Hepatocyte (in vitro differentiated cells): ENCODE measurements at regions not wholly inside any gene's neighbourhood (a gene's known extent, or its start where the extent isn't known, plus 50 kb on each side); places are given as distances from the start of the nearest gene placed in this dataset.
A peak's percentile ranks its signal among the peaks of the same experiment; 100 is the strongest.

Experiments used
- DNase-seq: peaks from one replicate; pipeline ENCODE4 v3.0.0-alpha.2; 2016; ENCODE audit warnings: low spot score
- H2AFZ ChIP-seq: fragments of 200-600 bp; sonication (generic); 2 replicates; pipeline ENCODE4 v1.6.0; 2016; ENCODE audit warnings: antibody characterized with exemption, mild to moderate bottlenecking
- H3K27ac ChIP-seq: fragments of 200-600 bp; sonication (generic); 2 replicates; pipeline ENCODE4 v1.5.1; 2016; ENCODE audit warnings: mild to moderate bottlenecking
- H3K27me3 ChIP-seq: fragments of 200-600 bp; sonication (generic); 2 replicates; pipeline ENCODE4 v1.6.1; 2016
- H3K36me3 ChIP-seq: fragments of 200-600 bp; sonication (generic); replicated peaks from 2 replicates; pipeline ENCODE4 v1.5.1; 2016; ENCODE audit warnings: low read depth; ENCODE audit not compliant: insufficient read depth
- H3K4me1 ChIP-seq: fragments of 200-600 bp; sonication (generic); 2 replicates; pipeline ENCODE4 v1.5.1; 2016; ENCODE audit warnings: mild to moderate bottlenecking, moderate library complexity; ENCODE audit not compliant: insufficient read depth
- H3K4me2 ChIP-seq: fragments of 200-600 bp; sonication (generic); 2 replicates; pipeline ENCODE4 v1.6.0; 2016
- H3K4me3 ChIP-seq: fragments of 200-600 bp; sonication (generic); 2 replicates; pipeline ENCODE4 v1.5.1; 2016; ENCODE audit warnings: mild to moderate bottlenecking
- H3K79me2 ChIP-seq: fragments of 200-600 bp; sonication (generic); 2 replicates; pipeline ENCODE4 v1.6.0; 2017; ENCODE audit warnings: mild to moderate bottlenecking
- H3K9me2 ChIP-seq: fragments of 200-600 bp; sonication (generic); replicated peaks from 2 replicates; pipeline ENCODE4 v1.6.0; 2017; ENCODE audit warnings: mild to moderate bottlenecking; ENCODE audit not compliant: insufficient read depth
- H3K9me3 ChIP-seq: fragments of 200-600 bp; sonication (generic); 2 replicates; pipeline ENCODE4 v1.5.1; 2016; ENCODE audit warnings: low read depth, mild to moderate bottlenecking
- H4K20me1 ChIP-seq: fragments of 200-600 bp; sonication (generic); 2 replicates; pipeline ENCODE4 v1.6.0; 2016; ENCODE audit warnings: mild to moderate bottlenecking; ENCODE audit not compliant: insufficient read depth, poor library complexity, severe bottlenecking
- EZH2 ChIP-seq: fragments of 200-600 bp; sonication (generic); IDR thresholded peaks from 2 replicates; pipeline ENCODE4 v1.6.1; 2016; ENCODE audit warnings: antibody characterized with exemption, mild to moderate bottlenecking, borderline replicate concordance
- EZH2phosphoT487 ChIP-seq: fragments of 200-600 bp; sonication (generic); IDR thresholded peaks from one replicate; pipeline ENCODE4 v1.6.1; 2018; ENCODE audit warnings: antibody characterized with exemption, mild to moderate bottlenecking, low read depth, moderate library complexity; ENCODE audit not compliant: unreplicated experiment, severe bottlenecking
- WGBS: methylation state at CpG from one replicate; pipeline ENCODE4 v1.1.6; 2016; ENCODE audit warnings: low lambda C conversion rate; ENCODE audit errors: missing lambda C conversion rate; 5-methylcytosine and 5-hydroxymethylcytosine counted together
- TF ChIP-seq, protein P1 (sequence below): fragments of 200-600 bp; sonication (generic); IDR thresholded peaks from 2 replicates; pipeline ENCODE4 v1.5.1; 2016; ENCODE audit warnings: antibody characterized with exemption, mild to moderate bottlenecking; ENCODE audit not compliant: poor library complexity

DNA sequence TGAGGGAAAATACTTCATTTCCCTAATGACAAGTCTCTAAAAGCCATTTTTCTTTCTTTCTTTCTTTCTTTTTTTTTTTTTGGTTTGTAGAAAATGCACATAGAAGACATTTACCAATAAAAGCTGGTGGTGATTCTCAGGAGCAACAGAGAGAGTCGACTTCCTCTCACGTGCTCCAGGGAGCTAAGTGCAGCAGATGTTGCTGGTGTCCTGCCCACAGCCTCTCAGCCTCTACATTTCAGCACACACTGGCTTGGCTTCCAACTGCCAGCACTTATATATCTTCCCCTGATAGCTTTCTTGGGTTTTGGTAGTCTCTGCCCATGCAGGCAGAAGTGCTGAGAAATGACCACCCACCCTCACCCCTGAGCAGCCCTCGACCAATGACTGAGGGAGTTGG, 58.4 kb upstream of the MARCHF10 start:
- Histone ChIP-seq H3K4me3 (no peak overlapping the region), H3K9me3 (no peaks in the 10 kb centered on the region), H3K9me2 (no peaks in the 10 kb centered on the region), H3K4me2 (no peak overlapping the region), H3K27me3 (no peaks in the 10 kb centered on the region), H3K36me3 (no peaks in the 10 kb centered on the region), H2AFZ (no peak overlapping the region), H3K27ac (no peak overlapping the region), H4K20me1 (no peaks in the 10 kb centered on the region), H3K4me1 (no peaks in the 10 kb centered on the region), H3K79me2 (no peaks in the 10 kb centered on the region)
- TF ChIP-seq, protein P1, sequence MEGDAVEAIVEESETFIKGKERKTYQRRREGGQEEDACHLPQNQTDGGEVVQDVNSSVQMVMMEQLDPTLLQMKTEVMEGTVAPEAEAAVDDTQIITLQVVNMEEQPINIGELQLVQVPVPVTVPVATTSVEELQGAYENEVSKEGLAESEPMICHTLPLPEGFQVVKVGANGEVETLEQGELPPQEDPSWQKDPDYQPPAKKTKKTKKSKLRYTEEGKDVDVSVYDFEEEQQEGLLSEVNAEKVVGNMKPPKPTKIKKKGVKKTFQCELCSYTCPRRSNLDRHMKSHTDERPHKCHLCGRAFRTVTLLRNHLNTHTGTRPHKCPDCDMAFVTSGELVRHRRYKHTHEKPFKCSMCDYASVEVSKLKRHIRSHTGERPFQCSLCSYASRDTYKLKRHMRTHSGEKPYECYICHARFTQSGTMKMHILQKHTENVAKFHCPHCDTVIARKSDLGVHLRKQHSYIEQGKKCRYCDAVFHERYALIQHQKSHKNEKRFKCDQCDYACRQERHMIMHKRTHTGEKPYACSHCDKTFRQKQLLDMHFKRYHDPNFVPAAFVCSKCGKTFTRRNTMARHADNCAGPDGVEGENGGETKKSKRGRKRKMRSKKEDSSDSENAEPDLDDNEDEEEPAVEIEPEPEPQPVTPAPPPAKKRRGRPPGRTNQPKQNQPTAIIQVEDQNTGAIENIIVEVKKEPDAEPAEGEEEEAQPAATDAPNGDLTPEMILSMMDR: no peak
- TF ChIP-seq EZH2: no peak
- no peak for TF ChIP-seq EZH2phosphoT487
- no peak for DNase-seq
- WGBS: 67% methylated on average over 3 of the region's 3 CpGs

DNA sequence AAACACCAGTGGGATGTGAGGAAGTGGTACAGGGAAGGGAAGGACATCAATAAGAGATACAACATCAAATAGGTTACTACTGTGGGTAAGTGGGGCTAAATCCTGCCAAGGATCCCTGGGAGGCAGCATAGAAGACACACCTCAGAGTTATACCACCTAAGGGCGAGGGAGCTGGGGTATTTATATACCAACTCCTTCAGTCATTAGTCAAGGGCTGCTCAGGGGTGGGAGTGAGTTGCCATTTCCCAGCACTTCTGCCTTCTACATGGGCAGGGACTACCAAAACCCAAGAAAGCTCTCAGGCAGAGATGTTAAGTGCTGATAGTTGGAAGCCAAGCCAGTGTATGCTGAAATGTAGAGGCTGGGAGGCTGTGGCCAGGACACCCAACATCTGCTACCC, 57.5 kb upstream of the MARCHF10 start:
- DNase-seq: no peak
- Histone ChIP-seq H3K27me3 (no peaks in the 10 kb centered on the region), H3K9me3 (no peaks in the 10 kb centered on the region), H3K27ac (no peak overlapping the region), H3K9me2 (no peaks in the 10 kb centered on the region), H3K79me2 (no peaks in the 10 kb centered on the region), H4K20me1 (no peaks in the 10 kb centered on the region), H3K4me1 (no peaks in the 10 kb centered on the region), H2AFZ (no peak overlapping the region), H3K36me3 (no peaks in the 10 kb centered on the region), H3K4me3 (no peak overlapping the region), H3K4me2 (no peak overlapping the region)
- TF ChIP-seq EZH2 (no peak), EZH2phosphoT487 (no peak)
- TF ChIP-seq, protein P1: no peak
- WGBS: 88% methylated on average over 1 of the region's 1 CpG

DNA sequence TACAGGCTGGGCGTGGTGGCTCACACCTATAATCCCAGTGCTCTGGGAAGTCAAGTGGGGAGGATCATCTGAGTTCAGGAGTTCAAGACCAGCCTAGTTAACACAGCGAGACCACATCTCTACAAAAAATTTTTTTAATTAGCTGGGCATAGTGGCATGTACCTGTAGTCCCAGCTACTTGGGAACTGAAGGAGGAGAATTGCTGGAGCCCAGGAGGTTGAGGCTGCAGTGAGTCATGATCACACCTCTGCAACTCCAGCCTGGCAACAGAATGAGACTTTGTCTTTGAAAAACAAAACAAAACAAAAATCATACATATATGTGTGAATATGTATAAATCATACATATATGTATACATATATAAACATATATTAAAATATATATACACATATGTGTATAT, 54.1 kb upstream of the MARCHF10 start:
- Histone ChIP-seq H3K9me2 (no peaks in the 10 kb centered on the region), H3K27ac (peak overlapping the region; percentile 44), H3K79me2 (no peaks in the 10 kb centered on the region), H2AFZ (no peak overlapping the region), H3K4me3 (no peak overlapping the region), H3K27me3 (no peaks in the 10 kb centered on the region), H3K4me2 (no peak overlapping the region), H3K9me3 (no peaks in the 10 kb centered on the region), H4K20me1 (no peaks in the 10 kb centered on the region), H3K36me3 (no peaks in the 10 kb centered on the region), H3K4me1 (no peaks in the 10 kb centered on the region)
- DNase-seq: no peak
- TF ChIP-seq EZH2phosphoT487: no peak
- TF ChIP-seq EZH2: no peak
- TF ChIP-seq, protein P1: no peak
- WGBS: 85% methylated on average over 2 of the region's 2 CpGs
